HFF-Myc (cell line): ENCODE measurements at regions not wholly inside any gene's neighbourhood (a gene's known extent, or its start where the extent isn't known, plus 50 kb on each side); places are given as distances from the start of the nearest gene placed in this dataset.

Source experiments
- DNase-seq: peaks from one replicate; pipeline ENCODE4 v3.0.0-alpha.2; 2011; ENCODE audit warnings: low read depth; ENCODE audit errors: extremely low read depth
- H3K4me3 ChIP-seq: replicated peaks from 2 replicates; pipeline ENCODE4 v1.5.1; 2011; ENCODE audit warnings: low read depth, mild to moderate bottlenecking, control low read depth, low read length
- TF ChIP-seq, protein P1 (sequence below): IDR thresholded peaks from 2 replicates; pipeline ENCODE4 v1.5.1; 2012; ENCODE audit warnings: mild to moderate bottlenecking, low read depth, low read length, control low read depth; ENCODE audit errors: missing control alignments

DNA sequence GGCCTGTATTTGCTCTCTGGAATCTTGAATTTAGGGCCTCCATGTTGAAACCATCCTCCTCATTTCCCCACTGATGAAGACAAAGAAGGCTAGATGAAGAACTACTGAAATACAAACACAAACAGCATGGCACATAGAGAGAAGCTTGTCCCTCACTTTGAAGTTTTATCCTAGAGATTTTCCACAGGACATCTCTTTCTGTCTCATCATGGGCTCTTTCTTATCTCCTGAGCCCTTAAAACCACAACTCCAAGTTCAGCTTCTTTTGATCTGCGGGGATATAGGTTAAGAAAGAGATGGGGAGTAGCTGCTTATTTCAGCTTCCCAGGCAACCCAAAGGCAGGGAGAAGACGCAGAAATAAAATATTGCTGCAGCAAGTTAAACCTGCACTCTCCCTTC, 213.1 kb upstream of the LRIG1 start:
- DNase-seq: no peak
- no peak overlapping the region for H3K4me3 ChIP-seq
- TF ChIP-seq, protein P1, sequence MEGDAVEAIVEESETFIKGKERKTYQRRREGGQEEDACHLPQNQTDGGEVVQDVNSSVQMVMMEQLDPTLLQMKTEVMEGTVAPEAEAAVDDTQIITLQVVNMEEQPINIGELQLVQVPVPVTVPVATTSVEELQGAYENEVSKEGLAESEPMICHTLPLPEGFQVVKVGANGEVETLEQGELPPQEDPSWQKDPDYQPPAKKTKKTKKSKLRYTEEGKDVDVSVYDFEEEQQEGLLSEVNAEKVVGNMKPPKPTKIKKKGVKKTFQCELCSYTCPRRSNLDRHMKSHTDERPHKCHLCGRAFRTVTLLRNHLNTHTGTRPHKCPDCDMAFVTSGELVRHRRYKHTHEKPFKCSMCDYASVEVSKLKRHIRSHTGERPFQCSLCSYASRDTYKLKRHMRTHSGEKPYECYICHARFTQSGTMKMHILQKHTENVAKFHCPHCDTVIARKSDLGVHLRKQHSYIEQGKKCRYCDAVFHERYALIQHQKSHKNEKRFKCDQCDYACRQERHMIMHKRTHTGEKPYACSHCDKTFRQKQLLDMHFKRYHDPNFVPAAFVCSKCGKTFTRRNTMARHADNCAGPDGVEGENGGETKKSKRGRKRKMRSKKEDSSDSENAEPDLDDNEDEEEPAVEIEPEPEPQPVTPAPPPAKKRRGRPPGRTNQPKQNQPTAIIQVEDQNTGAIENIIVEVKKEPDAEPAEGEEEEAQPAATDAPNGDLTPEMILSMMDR: no peak

DNA sequence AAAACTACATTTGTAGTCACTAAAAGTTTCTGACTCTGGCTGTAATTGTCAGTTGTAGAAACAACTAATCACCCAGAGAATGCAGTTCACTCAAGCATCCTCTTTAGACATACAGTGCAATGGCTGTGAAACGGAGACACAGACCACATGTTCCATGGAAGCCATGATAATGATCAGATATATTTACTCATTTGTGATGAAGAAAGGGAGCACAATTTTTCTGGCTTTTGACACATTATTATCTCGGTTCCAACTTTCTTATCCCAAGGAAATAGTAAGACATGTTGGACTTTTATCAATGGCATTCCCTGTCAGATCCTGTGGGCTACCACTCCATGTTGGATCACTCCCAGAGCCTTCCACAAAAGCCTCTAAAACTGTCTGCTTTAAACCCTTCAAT, 215.0 kb upstream of the LRIG1 start:
- no peak for DNase-seq
- TF ChIP-seq, protein P1: no peak

DNA sequence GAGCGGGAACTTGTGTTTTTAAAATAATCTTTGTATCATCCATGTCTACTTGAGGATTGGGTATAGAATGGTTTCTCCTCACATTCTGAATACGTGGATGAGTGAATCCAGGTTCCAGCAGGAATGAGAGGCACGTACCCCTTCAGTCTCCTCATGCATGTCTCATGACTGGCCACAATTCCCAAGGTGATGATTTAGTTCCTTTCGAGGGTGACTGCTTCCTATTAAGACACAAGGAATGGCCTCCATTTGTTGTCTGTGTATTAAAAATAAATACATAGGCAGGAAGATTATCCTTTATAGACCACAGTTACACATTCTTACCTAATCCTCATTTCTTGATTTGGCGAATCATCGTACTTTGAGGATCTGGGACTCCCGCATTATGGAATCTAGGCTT, 217.0 kb upstream of the LRIG1 start:
- H3K4me3 ChIP-seq: no peak overlapping the region
- no peak for DNase-seq
- TF ChIP-seq, protein P1: no peak

More for the DNA sequence above, 215.0 kb upstream of the LRIG1 start:
- H3K4me3 ChIP-seq: no peak overlapping the region

DNA sequence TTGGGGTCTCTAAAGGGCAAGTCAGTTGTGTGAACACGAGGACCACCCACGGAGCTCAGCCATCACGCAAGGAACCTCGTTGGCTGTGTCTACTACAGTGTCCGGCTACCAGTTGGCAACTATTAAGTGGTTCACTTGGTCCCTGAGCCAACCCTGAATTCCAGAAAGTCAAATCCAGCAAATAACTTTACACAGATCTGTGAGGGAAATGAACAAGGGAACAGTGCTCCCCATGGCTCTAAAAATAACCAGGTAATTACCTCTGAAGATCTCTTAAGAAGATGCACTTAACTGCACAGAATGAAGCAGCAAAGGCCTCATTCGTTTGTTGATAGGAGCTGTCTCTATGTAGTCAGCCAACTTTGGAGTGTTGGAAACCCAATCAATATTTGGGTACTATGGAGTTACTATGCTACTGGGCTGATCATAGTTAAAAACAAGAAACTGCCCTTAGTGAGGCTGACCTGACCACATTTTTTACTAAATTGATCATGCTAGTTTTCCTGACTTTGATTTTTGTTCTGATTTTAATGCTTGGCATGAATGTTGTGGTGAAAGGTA, 219.1 kb upstream of the LRIG1 start:
- no peak overlapping the region for H3K4me3 ChIP-seq
- TF ChIP-seq, protein P1: no peak
- DNase-seq: no peak

DNA sequence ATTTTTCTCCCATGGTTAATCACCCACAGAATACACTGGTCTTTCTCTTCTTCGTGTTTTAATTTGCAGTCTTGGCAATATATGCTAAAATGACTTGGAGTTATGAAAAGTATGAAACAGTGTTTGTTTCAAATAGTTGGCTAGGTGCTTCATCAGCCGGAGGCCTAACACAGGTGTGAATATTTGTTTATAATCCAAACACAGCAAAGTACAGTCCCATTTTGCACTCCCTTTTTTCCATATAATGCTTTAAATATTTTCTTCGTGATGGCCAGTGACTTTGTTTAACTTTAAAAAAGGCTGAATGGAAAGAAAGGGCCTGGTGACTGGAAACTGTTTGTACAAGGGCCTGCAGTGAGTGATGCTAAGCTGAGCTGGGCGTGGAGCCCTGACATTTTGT, 219.7 kb upstream of the LRIG1 start:
- H3K4me3 ChIP-seq: no peak overlapping the region
- DNase-seq: no peak
- TF ChIP-seq, protein P1: no peak

DNA sequence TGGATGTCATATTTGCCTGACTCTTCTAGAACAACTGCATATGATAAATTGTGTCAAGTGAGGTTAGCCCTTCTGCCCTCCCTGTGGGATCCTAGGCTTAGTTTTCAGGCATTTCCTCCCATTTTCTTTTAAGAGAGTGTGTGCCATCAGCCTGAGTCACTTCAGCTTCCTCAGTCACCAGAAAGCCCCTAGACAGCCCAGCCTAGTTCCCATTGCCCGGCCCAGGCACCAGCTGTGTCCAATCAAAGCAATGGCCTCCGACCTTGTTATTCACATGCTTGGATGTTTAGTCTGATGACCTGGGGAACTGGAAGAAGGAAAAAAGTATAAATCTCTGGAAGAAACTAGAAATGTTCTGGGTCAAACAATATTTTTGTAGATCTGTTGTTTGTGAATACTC, 221.9 kb upstream of the LRIG1 start:
- peak; percentile 67 for DNase-seq
- no peak overlapping the region for H3K4me3 ChIP-seq
- TF ChIP-seq, protein P1: no peak

DNA sequence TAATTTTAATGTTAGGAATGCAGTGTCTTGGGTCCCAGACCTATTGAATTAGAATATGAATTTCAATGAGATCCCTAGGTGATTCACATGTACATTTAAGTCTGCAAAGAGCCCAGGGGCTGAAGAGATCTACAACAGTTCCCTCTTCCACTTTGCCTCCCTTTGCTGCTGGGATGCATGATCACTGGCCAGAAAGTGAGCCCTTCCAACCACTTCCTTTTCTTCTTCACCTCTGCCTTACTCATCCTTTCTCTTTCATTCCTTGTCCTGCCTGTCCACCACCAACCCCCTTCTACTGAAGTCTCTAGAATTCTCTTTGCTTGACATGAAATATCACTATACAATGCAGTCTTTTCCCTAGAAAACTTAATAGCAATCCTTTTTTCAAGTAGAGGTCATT, 222.4 kb upstream of the LRIG1 start:
- no peak overlapping the region for H3K4me3 ChIP-seq
- TF ChIP-seq, protein P1: no peak
- DNase-seq: no peak
